Sigmoid colon (tissue), 4 donors: ENCODE measurements at regions not wholly inside any gene's neighbourhood (a gene's known extent, or its start where the extent isn't known, plus 50 kb on each side); places are given as distances from the start of the nearest gene placed in this dataset.

Experiments
- CTCF ChIP-seq, 4 experiments: fragments of 450-650 bp in 3 of 4; fragments of 200-600 bp in 1 of 4; IDR thresholded peaks; one replicate each; pipeline ENCODE4 v1.5.1; 2016 to 2019; ENCODE audit warnings: antibody characterized with exemption in 4 of 4, mild to moderate bottlenecking in 3 of 4, moderate library complexity in 2 of 4
- POLR2A ChIP-seq, 2 donors: fragments of 450-650 bp; IDR thresholded peaks; one replicate each; pipeline ENCODE4 v1.6.1; 2016; ENCODE audit warnings: antibody characterized with exemption in 2 of 2, mild to moderate bottlenecking in 2 of 2, moderate library complexity in 2 of 2
- POLR2AphosphoS5 ChIP-seq, 4 donors: sonication (generic); formaldehyde crosslinking; IDR thresholded peaks; one replicate each; pipeline ENCODE4 v1.6.1; 2017; ENCODE audit warnings: antibody characterized with exemption in 4 of 4

- TF ChIP-seq CTCF (IDR thresholded peaks at IDR 0.05) (no peak), POLR2AphosphoS5 (IDR thresholded peaks at IDR 0.05) (no peak), POLR2A (IDR thresholded peaks at IDR 0.05) (no peak)
Measured at GRCh38 chr3:56867671-56868070, 65.9 kb upstream of the ARHGEF3 start.
